COLO668 (cell line): ENCODE measurements at regions not wholly inside any gene's neighbourhood (a gene's known extent, or its start where the extent isn't known, plus 50 kb on each side); places are given as distances from the start of the nearest gene placed in this dataset.
A peak's percentile ranks its signal among the peaks of the same experiment; 100 is the strongest.

ENCODE experiments used
- DNase-seq: peaks from one replicate; lab custom pipeline; 2025; ENCODE audit not compliant: unreplicated experiment; lab: John Stamatoyannopoulos, UW

- DNase-seq: no peak
Observed at GRCh38 chr2:126449677-126450076, 206.3 kb upstream of the GYPC start.

- DNase-seq: no peak
Observed at GRCh38 chr2:126463892-126464674, 191.9 kb upstream of the GYPC start.

GRCh38 chr2:126467367-126468054 lies 188.4 kb upstream of the GYPC start:
- DNase-seq: no peak

- DNase-seq: no peak
Observed at GRCh38 chr2:126475031-126475430, 180.9 kb upstream of the GYPC start.

- no peak for DNase-seq
Observed at GRCh38 chr2:126476691-126477090, 179.3 kb upstream of the GYPC start.

- no peak for DNase-seq
Observed at GRCh38 chr2:126480033-126480432, 175.9 kb upstream of the GYPC start.

GRCh38 chr2:126482582-126483464 lies 173.1 kb upstream of the GYPC start:
- DNase-seq: no peak

GRCh38 chr2:126494593-126494992 lies 161.4 kb upstream of the GYPC start:
- DNase-seq: no peak

GRCh38 chr2:126495189-126495588 lies 160.8 kb upstream of the GYPC start:
- no peak for DNase-seq

GRCh38 chr2:126496493-126496892 lies 159.5 kb upstream of the GYPC start:
- no peak for DNase-seq

- no peak for DNase-seq
Observed at GRCh38 chr2:126503476-126503875, 152.5 kb upstream of the GYPC start.

GRCh38 chr2:126504949-126505348 lies 151.0 kb upstream of the GYPC start:
- DNase-seq: no peak

- no peak for DNase-seq
Observed at GRCh38 chr2:126506786-126507185, 149.2 kb upstream of the GYPC start.

GRCh38 chr2:126507425-126507911 lies 148.5 kb upstream of the GYPC start:
- peak; percentile 35 for DNase-seq

GRCh38 chr2:126510356-126510755 lies 145.6 kb upstream of the GYPC start:
- no peak for DNase-seq

GRCh38 chr2:126510960-126511359 lies 145.0 kb upstream of the GYPC start:
- no peak for DNase-seq

GRCh38 chr2:126512026-126512425 lies 143.9 kb upstream of the GYPC start:
- no peak for DNase-seq

GRCh38 chr2:126513033-126513432 lies 142.9 kb upstream of the GYPC start:
- no peak for DNase-seq

GRCh38 chr2:126515471-126515870 lies 140.5 kb upstream of the GYPC start:
- DNase-seq: no peak

GRCh38 chr2:126518196-126518595 lies 137.8 kb upstream of the GYPC start:
- DNase-seq: no peak

- DNase-seq: peak; percentile 18
Observed at GRCh38 chr2:126527836-126528490, 128.0 kb upstream of the GYPC start.
